ENCODE measurements at regions not wholly inside any gene's neighbourhood (a gene's known extent, or its start where the extent isn't known, plus 50 kb on each side); places are given as distances from the start of the nearest gene placed in this dataset.

DNA sequence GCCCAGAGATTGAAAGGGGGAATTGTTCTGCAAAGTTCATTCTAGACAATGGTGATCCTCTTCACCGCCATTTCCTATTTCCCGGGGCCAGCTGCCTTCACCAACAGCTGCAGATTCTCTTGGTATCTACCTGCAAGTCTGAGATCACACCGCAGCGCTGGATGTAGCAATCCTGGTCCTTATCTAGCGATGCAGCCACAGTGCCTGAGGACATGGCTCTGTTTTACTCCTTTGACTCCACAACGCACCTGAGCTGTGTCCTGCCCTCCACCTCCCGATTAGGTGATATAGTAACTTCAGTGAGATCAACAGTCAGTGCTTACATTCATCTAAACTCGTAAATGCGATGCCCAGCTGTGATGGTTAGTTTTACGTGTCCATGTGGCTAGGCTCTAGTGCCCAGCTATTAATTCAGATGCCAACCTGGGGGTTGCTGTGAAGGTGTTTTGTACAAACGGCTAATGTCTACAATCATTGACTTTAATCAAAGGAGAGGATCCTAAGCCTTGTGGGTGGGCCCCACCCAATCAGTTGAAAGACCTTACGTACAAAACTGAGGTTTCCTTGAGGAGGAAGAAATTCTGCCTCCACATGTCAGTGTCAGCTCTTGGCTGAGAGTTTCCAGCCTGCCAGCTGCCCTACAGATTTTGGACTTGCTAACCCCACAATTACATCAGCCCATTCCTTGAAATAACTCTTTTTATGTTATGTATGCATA is 189.8 kb downstream of the SH3BP4 start:
- no peak for DNase-seq

DNA sequence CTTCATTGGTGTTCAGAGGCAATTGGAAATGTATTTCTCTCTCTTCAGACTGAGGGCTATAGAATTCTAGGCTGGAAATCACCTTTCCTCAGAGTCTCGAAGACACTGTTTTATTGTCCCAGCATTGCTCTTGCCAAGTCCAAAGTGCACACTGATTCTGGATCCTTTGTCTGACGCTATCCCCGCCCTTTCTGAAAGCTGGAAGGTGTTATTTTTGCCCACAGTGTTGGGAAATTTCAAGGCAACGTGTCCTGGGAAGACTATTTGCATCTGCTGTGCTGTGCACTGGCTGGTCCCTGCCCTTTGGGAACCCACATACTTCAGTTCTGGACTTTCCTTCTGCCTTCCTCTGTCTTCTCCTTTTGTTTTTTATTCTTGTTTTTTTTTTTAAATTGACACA is 190.8 kb downstream of the SH3BP4 start:
- no peak for DNase-seq

DNA sequence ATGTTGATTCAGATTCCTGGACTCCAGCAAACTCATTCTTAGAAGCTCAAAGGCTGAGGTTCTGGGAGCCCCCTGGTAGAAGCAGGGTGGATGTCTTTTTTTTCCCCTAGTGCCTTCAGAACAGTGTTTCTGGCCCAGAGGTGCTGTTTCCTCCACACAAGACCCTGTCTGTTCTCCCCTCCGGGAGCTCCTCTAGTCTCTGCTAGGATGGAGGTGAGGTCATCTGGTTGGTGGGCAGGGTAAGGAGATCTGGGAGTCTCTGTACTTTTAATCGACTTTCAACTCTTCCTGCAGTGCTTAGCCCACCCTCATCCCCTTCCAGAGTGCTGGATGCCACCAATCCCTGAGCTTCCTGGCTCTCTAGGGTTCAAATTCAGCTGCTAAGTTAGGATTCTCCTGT is 192.0 kb downstream of the SH3BP4 start:
- DNase-seq = no peak

DNA sequence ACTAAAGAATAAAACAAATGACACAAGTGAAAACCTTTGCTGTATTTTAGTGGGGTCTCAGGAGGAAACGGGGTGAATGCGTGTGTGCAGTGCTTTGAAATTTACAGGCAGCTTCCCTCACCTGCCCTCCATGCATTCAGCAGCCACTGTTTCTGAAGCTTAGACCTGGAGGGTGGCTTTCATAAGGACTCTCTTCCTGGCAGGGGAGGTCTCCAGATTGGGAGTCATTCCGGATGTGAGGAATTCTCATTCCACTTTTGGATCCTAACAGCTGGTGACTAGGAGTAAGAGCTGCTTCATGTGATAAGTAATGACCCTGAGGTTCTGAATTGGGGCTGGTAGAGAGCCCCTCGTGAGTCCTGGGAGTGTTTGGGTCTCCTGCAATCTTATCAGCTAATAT is 192.5 kb downstream of the SH3BP4 start:
- no peak for DNase-seq

DNA sequence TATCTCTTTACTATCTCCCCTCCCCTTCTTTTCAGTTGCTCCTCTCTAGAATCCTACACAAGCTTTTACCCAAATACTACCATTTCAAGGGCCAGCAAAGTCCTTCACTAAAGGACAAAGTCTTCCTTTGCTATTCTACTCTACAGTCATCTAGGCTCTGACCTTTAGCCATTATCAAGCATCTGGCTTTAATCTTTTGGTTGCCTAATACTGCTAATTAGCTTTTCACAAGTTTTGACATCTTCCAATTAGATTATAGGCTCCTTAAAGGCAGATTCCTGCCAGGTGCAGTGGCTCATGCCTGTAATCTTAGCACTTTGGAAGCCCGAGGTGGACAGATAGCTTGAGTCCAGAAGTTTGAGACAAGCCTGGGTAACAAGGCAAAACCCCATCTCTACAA is 194.4 kb downstream of the SH3BP4 start:
- no peak for DNase-seq

DNA sequence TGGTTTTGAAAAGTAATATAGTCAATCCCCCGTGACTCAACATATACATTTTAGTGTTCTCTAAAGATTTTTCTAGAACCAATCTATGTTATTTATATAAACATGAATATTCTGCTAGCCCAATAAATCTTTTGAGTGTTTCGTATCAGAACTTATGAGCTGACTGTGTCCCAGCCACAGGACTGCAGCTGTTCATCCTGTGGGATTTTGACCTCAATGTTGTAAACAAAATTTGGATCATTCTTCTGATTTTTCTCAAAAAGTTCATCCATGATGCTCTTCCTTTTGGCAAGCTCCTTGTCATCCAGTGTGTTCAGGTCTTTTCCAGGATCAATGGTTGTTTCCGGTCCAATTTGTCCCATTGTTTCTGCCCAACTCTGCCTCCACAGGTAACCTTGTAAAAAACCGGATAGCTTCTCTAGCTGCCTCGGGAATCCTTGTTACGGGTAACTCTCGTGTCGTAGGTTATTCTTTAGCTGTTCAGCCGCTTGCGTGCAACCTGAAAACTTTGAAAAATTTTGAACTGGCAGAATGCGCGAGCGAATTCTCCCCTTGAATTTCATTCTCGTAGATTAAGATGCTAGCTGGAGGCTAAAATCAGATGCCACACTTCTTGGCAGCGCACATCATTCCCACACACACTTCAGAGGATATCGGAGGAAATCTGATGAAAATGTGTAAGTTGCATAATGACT is 195.2 kb downstream of the SH3BP4 start:
- no peak for DNase-seq

DNA sequence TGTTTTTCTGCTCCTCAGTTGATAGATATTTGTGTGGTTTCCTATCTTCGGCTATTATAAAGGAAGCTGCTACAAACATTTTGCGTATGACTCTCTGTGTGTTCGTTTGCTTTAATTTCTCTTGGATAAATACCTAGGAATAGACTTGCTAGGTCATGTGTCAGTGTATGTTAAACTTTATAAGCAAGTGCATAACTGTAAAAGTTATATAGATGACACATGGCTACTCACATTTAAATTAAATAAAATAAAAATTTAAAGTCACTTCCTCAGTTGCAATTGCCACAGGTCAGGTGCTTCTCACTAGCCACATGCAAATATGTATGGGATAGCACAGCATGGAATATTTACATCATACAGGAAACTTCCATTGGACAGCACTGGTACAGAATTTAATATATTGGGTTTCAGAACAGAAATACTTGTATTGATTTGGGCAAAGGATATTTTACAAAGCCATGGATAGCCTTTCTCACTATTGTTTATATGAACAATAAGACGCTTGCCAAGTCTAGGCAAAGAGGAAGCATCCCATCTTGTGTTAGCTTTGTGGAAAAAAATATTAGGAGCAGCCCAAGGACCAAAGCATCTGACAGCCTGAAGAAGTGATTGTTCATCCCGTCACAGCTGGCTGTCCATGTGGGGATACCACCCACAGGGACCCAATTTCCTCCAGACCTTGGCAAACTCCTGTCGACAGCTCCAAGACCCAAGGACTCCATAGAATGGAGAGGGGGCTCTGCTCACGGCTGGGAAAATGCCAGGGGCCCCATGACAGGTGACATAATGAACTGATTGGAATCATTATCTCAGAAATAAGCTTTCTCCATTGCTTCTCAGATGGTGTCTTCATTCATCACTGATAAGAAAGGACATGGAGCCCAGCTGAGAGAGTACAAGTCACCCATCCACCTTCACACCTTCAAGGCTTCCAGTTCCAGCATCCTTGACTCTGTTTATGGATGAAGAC is 196.7 kb downstream of the SH3BP4 start:
- no peak for DNase-seq

DNA sequence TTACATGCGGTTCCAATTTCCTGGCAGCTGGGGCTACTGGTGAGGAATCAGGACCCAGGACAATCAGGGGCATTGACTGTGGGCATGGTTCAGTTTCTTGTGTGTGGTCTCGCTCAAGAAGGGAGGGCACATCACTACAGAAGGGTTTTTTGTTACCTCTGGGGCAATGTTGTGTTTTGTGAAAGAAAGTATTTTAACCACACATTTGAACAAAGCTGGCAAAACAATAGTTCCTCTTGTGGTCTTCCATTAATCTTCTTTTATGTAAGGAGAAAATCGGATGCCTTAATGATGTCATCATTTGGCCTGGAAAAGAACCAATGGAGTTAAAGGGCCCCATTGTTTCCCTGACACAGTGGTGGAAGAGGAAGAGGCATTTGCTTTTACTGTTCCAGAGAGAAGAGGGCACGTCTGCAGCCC is 197.4 kb downstream of the SH3BP4 start:
- DNase-seq = no peak

DNA sequence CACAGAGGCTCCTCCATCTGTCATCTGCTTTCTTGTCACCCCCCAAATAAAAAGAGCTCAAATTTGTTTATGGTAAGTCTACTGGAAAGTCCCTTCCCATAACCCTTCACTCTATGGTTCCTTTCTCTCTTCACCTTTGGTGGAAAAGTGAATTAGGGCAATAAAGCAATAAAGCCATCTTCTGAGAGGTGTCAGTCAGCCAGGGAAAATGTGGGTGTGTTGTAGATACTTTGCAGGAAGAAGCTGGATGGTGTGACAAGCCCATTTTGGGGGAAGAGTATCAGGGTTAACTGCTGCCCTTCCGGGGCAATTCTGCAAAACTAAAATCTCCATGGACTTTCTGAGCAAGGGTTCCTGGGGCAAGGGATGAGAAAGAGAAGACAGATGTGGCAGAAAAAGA is 197.9 kb downstream of the SH3BP4 start:
- no peak for DNase-seq

DNA sequence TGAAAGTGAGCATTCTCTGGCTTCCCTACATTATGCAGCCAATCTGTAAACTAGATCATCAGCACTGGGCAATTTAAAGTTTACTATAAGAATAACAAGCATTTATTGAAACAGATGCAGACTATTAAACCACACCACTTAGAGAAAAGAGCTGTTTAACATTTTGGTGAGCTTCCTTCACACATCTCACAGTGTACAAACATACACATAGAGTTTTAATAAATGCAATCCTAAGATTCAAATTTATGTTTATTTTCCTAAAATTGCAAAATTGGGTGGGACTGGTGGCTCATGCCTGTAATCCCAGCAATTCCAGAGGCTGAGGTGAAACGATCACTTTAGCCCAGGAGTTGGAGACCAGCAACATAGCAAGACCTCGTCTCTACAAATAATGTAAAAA is 199.3 kb downstream of the SH3BP4 start:
- DNase-seq = no peak

DNA sequence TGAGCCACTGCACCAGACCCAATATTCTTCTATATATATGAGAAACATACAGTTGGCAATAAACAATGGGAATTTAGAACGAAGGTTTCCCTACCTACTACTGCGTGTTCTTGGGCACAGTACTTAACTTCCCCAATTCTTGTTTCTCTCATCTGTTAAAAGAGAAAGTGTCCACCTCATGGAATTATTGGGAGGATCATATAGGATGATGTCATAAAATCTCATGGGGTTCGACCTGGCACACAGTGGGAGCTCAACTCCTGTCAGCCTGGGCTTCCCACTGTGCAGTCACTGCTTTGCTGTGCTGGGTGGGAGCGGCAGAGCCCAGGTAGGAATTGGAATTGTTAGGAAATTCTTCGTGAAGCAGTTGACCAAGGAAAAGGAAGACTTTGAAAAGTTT is 203.3 kb downstream of the SH3BP4 start:
- DNase-seq = no peak

DNA sequence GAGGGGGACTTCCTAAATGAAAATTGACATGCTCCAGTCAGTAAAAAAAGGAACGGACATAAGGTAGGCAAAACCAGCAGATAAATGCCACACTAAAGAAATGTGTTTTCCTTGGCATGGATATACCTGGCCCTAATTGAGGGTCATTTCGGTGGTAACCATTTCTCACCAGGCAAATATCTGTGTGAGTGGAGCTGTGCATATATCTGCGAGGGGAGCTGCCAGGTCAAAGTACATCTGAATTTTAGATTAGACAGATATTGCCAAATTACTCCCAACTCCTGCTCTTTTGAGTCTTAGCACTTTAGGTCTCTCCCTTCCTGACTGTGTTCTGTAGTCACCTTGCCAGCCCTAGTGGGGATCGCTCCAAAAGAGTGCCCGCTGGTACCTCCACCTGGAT is 204.2 kb downstream of the SH3BP4 start:
- DNase-seq = no peak

DNA sequence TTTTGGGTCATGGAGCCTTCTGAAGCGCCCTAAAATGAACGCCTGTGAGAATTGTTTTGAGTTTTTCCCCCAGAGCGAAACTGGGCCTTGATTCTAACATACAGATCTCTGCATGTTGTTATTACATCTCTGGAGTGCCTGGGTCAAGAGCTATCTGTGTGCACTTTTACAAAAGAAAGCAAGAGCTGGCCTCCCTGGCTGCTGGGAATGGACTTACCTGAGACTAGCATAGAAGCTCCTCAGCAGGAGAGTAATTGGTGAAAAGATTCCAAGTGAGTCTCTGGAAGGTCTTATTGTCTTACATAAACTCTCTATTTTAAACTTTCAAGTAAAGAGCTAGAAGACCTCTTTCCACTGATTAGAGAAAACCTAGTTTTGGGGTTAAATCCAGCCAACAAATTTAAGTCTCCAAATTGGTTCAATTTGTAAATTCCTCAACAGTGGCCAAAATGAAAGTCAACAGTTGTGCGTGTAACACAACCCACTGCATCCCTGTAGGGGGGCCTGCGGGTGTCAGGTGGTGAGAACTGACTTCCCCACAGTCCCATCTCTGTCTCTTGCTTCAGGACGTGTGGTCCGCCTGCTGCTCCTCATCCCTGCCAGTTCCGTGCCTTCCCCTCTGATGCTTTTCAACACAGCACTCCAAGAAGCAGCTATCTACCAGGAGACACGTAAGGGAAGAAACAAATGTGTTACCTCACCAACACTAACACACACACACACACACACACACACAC is 206.1 kb downstream of the SH3BP4 start:
- DNase-seq = no peak

DNA sequence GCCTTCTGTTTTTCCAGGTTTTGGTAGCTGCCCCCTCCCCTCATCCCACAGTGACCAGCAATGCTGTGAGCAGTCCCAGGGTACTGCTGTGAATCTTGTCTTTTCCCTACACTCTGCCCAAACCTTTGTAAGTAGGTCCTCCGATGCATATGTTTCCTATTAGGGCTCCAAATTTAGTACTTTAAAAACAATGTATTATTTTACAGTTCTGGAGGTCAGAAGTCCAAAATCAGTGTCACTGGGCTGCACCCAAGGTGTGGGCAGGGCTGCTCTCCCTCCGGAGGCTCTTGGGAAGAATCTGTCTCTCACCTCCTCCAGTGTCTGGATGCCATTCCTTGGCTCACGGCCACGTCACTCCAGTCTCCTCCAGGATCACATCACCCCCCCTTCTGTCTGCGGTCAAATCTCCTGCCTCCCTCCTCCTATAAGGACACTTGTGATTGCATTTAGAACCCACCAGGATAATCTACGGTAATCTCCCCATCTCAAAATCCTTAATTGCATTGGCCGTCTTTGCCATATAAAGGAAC is 208.5 kb downstream of the SH3BP4 start:
- no peak for DNase-seq

DNA sequence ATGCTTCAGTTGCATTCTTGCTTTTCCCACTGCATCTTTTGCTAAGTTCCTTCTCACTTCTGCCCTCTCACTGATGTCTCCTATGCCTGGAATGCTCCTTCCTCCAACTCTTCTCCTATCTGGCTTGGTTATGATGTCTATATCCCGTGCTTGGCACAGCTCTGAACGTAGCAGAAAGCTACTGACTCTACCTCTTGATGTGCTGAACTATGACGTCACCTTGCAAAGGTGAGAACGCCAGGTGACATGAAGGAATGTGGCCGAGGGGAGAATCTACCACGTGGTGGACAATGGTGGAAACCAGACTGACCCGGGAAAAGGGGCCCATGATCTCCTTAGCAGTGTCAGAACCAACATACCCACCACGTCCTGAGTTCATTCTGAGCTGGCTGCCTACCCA is 209.7 kb downstream of the SH3BP4 start:
- no peak for DNase-seq

DNA sequence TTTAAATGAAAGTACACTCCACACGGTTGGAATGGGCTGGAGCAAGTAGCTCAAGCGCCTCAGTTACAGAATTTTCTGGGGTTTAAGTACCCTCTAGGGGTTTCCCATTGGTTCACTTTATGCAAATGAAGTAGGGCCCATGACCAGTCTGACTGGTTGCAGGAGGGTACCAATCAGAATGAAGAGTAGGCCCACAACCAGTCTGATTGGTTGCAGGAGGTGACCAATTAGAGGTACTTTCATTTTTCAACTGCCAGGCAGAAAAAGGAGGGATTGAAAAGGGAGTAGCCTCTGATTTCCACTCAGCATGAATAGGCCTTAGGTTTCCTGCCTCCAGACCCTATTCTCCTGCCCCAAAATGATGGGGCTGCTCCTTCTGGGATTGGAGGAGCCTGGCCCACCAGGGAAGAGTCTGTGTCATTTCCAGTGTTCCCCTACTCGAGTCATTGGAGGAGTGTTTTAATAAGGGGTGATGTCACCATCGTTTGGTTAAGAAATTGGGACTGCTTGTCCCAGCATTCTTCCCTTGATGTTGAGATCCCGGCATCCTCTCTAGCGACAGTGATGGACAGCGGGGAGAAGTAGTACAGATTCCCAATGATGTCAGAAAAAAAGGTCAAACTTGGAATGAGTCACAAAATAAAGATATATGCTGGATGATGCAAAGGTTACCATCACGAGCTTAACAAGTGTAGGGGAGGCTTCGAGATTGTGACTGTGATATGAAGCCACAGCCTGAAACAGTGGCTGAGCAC is 210.4 kb downstream of the SH3BP4 start:
- no peak for DNase-seq

DNA sequence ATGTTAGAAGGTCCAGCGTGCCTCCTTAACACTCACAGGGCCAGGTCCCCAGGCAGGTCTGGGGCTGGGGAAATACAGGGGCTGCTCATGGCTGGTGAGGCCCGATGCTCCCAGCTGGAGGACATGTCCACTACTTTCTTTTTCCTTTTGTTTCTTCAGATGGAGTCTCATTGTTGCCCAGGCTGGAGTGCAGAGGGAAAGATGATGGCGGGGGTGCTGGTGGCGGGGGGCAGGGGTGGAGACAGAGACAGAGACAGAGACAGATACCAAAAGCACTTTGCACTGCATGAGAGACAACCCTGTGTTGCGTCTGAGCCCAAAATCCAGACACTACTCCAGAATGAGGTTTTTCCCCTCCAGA is 211.0 kb downstream of the SH3BP4 start:
- DNase-seq = no peak

DNA sequence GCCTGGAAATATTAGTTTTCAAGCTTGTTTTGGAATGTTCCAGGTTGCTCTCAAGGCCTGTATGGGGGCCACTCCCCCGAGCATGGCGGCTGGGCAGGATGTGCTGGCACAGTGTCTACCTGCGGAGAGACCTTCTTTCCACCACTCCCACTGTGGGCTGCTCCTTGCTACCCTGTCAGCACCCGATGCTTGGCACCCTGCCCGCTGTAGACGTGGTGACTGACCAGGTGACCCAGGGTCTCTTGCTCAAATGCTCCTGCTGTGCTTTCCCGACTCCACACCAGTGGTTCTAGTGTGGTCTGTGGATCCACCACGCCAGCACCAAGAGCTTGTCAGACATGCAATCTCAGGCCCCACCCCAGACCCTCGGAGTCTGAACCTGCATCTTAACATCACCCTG is 213.3 kb downstream of the SH3BP4 start:
- no peak for DNase-seq

DNA sequence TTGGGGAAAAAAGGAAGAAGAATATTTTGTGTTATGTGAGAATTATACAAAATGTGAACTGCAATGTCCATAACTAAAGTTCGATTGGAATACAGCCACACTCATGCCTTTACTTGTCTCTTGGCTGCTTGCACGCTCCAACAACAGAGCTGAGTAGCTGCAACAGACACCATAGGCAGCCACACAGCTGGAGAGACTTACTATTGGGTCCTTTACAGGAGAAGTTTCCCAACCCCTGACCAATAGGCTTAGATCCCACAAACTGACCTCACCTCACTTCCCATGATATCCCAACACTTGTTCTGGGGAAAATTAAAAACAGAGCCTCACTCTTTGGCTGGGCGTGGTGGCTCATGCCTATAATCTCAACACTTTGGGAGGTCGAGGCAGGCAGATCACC is 213.8 kb downstream of the SH3BP4 start:
- DNase-seq = no peak

DNA sequence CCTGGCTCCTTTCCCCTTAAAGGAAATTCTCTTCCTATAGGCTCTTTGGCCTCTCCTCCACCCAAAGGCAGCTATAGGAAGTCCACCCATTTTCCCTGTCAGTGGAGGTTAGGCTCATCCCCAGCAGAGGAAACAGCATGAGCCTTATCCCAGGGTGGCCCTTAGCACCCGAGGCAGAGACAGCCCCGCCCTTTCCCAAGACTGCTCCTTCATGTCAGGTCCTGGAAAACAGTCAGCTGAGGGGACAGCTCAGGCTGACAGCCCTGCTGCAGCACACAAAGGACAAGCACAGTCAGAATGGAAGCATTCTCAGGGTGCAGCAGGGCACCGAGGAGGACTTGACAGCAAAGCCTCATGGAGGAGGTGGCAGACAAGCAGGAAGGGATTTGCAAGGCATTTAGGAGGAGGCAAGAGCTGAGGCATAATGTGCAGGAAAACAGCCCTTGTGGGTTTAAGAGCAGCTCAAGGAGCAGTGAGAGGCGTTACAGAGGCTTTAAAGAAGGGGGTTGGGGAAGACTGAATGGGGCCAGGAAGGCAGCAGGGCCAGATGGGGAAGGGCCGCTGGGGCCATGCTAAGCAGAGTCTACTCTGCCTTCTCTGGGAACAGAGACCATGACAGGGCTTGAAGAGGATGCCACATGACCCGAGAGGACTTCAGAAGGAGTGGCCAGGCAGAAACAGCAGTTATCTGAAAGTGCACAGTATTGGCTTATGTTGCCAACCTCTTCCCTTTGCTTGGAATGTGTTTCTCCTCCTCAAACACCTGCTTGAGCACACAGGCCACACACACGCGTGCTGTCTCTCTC is 216.6 kb downstream of the SH3BP4 start:
- DNase-seq = no peak

DNA sequence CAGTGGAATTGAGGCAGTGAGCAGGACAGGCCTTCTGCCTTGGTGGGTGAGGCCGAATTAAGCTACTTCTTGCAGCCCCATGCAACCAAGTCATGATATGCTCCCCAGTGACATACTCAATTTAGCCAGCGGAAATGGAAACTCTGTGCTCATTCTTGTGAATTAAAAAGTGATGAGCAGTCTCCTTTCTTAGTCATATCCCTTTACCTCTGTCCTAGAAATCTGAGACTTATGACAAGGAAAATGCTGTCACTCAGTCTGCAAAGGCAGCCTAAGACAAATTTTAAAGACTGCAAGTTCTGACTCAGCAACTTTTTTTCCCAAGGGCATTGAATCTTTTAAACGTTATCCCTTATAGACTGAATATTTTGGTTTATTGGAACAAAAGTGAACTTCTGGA is 218.2 kb downstream of the SH3BP4 start:
- DNase-seq = no peak
